ENCODE measurements at regions not wholly inside any gene's neighbourhood (a gene's known extent, or its start where the extent isn't known, plus 50 kb on each side); places are given as distances from the start of the nearest gene placed in this dataset.
"Not testable (repeated sequence)": the region's sequence is repeated elsewhere in the genome, so short reads cannot be mapped to it uniquely, and the experiment has no call there.

DNA sequence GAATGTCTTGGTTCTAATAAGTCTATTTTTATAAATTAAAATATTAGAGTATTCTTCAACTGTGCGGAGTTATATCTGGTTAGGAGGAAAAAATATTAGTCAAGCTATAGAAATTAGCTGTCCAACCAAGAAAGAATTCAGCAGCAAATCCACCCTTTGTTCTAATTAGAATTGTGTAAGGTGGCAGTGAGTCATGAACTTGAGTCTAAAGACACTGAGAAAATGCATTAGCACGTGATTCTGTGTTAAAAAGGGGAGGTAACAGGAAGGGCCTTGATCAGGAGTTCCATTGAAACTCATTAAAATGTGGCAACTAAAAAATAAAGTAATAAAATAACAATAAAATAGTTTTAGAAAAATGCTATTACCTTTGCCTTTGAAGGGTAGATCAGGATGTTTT is 398.2 kb upstream of the RGS18 start:
- H3K4me1 ChIP-seq (ENCODE audit: control insufficient read depth, insufficient read depth, low read length, poor library complexity, severe bottlenecking), result no peaks in the 10 kb centered on the region
- H3K9me3 ChIP-seq (ENCODE audit: control insufficient read depth, low read length), result no peaks in the 10 kb centered on the region
- no peak overlapping the region for H3K27ac ChIP-seq (ENCODE audit: low read depth, low read length, severe bottlenecking)
- no peak overlapping the region for H3K4me3 ChIP-seq (ENCODE audit: extremely low read depth, insufficient read depth, low read length, poor library complexity, severe bottlenecking)
- no CpG with 5 or more reads among the region's 2 CpGs for WGBS, 2 experiments (ENCODE audit: insufficient coverage in 2 of 2)
- H3K36me3 ChIP-seq (ENCODE audit: control insufficient read depth, insufficient read depth, low read length), result no peaks in the 10 kb centered on the region

DNA sequence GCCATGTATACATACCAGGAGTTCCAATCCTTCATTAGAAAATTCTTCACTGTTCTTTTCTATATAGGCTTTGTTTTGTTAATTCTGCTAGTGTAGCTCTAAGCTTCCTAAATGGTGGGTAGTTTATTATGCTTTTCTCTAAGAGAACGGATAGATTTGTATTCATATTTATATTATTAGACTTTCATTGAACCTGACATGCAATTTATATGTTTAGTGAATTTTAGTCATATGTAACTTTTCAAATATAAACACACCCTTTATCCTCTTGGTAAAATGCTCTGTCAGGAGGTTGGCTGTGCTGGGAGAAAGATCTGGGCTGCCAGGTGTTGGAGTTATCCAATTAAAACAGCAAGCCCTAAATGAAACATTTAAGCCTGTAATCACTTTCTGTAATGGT is 369.7 kb upstream of the RGS18 start:
- Histone ChIP-seq H3K4me3 (ENCODE audit: extremely low read depth, insufficient read depth, low read length, poor library complexity, severe bottlenecking) (no peak overlapping the region), H3K36me3 (ENCODE audit: control insufficient read depth, insufficient read depth, low read length) (no peaks in the 10 kb centered on the region)

DNA sequence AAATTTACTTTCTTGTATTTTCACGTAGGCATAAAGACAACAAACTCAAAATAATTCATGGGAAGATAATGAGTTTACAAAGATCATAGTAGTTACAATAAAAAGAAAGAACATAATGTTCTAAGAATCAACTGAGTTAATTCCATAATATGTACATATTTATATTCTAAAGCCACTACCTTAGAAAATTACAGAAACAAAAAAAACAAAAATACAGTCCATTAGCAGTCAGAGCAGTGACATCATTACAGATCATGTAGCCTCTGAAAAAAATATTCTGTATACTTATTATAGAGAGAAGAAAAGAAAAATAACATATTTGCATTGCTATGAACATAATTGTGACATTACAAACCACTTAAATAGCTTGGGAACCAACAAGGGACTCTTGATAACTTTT is 360.1 kb upstream of the RGS18 start:
- WGBS, 2 experiments (ENCODE audit: insufficient coverage in 2 of 2), result no CpG with 5 or more reads among the region's 1 CpG
- Histone ChIP-seq H3K9me3 (ENCODE audit: control insufficient read depth, low read length) (no peaks in the 10 kb centered on the region), H3K4me1 (ENCODE audit: control insufficient read depth, insufficient read depth, low read length, poor library complexity, severe bottlenecking) (no peaks in the 10 kb centered on the region), H3K36me3 (ENCODE audit: control insufficient read depth, insufficient read depth, low read length) (no peaks in the 10 kb centered on the region), H3K27ac (ENCODE audit: low read depth, low read length, severe bottlenecking) (no peak overlapping the region), H3K4me3 (ENCODE audit: extremely low read depth, insufficient read depth, low read length, poor library complexity, severe bottlenecking) (no peak overlapping the region)

More for the DNA sequence above, 369.7 kb upstream of the RGS18 start:
- Histone ChIP-seq H3K9me3 (ENCODE audit: control insufficient read depth, low read length) (no peaks in the 10 kb centered on the region), H3K27ac (ENCODE audit: low read depth, low read length, severe bottlenecking) (no peak overlapping the region), H3K4me1 (ENCODE audit: control insufficient read depth, insufficient read depth, low read length, poor library complexity, severe bottlenecking) (no peaks in the 10 kb centered on the region)
- no CpG with 5 or more reads among the region's 1 CpG for WGBS, 2 experiments (ENCODE audit: insufficient coverage in 2 of 2)

- Histone ChIP-seq H3K4me3 (ENCODE audit: extremely low read depth, insufficient read depth, low read length, poor library complexity, severe bottlenecking) (no peak overlapping the region), H3K9me3 (ENCODE audit: control insufficient read depth, low read length) (no peaks in the 10 kb centered on the region), H3K27ac (ENCODE audit: low read depth, low read length, severe bottlenecking) (peak overlapping the region; percentile 24), H3K36me3 (ENCODE audit: control insufficient read depth, insufficient read depth, low read length) (no peaks in the 10 kb centered on the region), H3K4me1 (ENCODE audit: control insufficient read depth, insufficient read depth, low read length, poor library complexity, severe bottlenecking) (no peaks in the 10 kb centered on the region)
- WGBS, 2 experiments (ENCODE audit: insufficient coverage in 2 of 2), result 100% methylated on average over 1 of the region's 3 CpGs
These were observed 354.0 kb upstream of the RGS18 start for GRCh38 chr1:191804311-191804710.

GRCh38 chr1:191813593-191813992 is 344.7 kb upstream of the RGS18 start:
- 73 to 84% methylated on average over 3 to 5 of the region's 5 CpGs for WGBS, 2 experiments (ENCODE audit: insufficient coverage in 2 of 2)
- not testable (repeated sequence) for H3K4me1 ChIP-seq (ENCODE audit: control insufficient read depth, insufficient read depth, low read length, poor library complexity, severe bottlenecking); H3K9me3 ChIP-seq (ENCODE audit: control insufficient read depth, low read length); H3K4me3 ChIP-seq (ENCODE audit: extremely low read depth, insufficient read depth, low read length, poor library complexity, severe bottlenecking); H3K27ac ChIP-seq (ENCODE audit: low read depth, low read length, severe bottlenecking); H3K36me3 ChIP-seq (ENCODE audit: control insufficient read depth, insufficient read depth, low read length)

DNA sequence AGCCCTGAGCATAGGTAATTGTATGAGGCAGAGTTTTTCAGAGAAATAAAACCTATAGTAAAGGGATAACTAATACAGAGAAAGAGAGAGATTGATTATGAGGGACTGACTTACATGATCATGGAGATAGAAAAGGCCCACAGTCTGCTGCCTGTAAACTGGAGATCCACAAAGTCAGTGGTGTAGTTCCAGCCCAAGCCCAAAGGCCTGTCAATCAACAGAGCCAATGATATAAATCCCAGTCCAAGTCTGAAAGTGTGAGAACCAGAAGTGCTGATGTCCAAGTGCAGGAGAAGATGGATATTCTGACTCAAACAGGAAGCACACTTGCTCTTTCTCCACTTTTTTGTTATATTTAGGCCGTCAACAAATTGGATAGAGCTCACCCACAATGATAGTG is 340.1 kb upstream of the RGS18 start:
- no peaks in the 10 kb centered on the region for H3K4me1 ChIP-seq (ENCODE audit: control insufficient read depth, insufficient read depth, low read length, poor library complexity, severe bottlenecking)
- no peak overlapping the region for H3K27ac ChIP-seq (ENCODE audit: low read depth, low read length, severe bottlenecking)
- H3K9me3 ChIP-seq (ENCODE audit: control insufficient read depth, low read length), result no peaks in the 10 kb centered on the region
- no peaks in the 10 kb centered on the region for H3K36me3 ChIP-seq (ENCODE audit: control insufficient read depth, insufficient read depth, low read length)
- 100% methylated on average over 1 of the region's 1 CpG for WGBS, 2 experiments (ENCODE audit: insufficient coverage in 2 of 2)
- no peak overlapping the region for H3K4me3 ChIP-seq (ENCODE audit: extremely low read depth, insufficient read depth, low read length, poor library complexity, severe bottlenecking)

DNA sequence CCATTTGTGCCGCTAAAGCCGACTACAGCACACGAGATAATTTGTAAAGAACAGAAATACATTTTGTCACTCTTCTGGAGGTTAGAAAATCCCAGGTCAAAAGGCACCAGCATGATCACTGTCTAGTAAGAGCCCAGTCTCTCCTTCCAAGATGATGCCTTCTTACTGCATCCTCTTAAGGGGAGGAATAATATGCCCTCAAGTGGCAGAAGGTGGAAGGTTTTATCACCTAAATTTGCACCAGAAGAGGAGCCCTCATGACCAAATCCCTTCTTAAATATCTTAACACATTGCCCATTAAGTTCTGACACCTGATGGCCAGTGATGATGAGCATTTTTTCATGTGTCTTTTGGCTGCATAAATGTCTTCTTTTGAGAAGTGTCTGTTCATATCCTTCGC is 326.7 kb upstream of the RGS18 start:
- Histone ChIP-seq H3K4me3 (ENCODE audit: extremely low read depth, insufficient read depth, low read length, poor library complexity, severe bottlenecking) (no peak overlapping the region), H3K36me3 (ENCODE audit: control insufficient read depth, insufficient read depth, low read length) (no peaks in the 10 kb centered on the region), H3K27ac (ENCODE audit: low read depth, low read length, severe bottlenecking) (no peak overlapping the region), H3K4me1 (ENCODE audit: control insufficient read depth, insufficient read depth, low read length, poor library complexity, severe bottlenecking) (no peaks in the 10 kb centered on the region), H3K9me3 (ENCODE audit: control insufficient read depth, low read length) (no peaks in the 10 kb centered on the region)
- WGBS, 2 experiments (ENCODE audit: insufficient coverage in 2 of 2), result 30% methylated on average over 2 of the region's 4 CpGs; no CpG with 5 or more reads in 1 of the 2 experiments

- Histone ChIP-seq H3K4me3 (ENCODE audit: extremely low read depth, insufficient read depth, low read length, poor library complexity, severe bottlenecking) (no peak overlapping the region), H3K27ac (ENCODE audit: low read depth, low read length, severe bottlenecking) (no peak overlapping the region), H3K9me3 (ENCODE audit: control insufficient read depth, low read length) (no peaks in the 10 kb centered on the region), H3K4me1 (ENCODE audit: control insufficient read depth, insufficient read depth, low read length, poor library complexity, severe bottlenecking) (no peaks in the 10 kb centered on the region), H3K36me3 (ENCODE audit: control insufficient read depth, insufficient read depth, low read length) (no peaks in the 10 kb centered on the region)
- WGBS, 2 experiments (ENCODE audit: insufficient coverage in 2 of 2), result no CpG with 5 or more reads among the region's 2 CpGs
These were observed 318.4 kb upstream of the RGS18 start for GRCh38 chr1:191839891-191840290.

DNA sequence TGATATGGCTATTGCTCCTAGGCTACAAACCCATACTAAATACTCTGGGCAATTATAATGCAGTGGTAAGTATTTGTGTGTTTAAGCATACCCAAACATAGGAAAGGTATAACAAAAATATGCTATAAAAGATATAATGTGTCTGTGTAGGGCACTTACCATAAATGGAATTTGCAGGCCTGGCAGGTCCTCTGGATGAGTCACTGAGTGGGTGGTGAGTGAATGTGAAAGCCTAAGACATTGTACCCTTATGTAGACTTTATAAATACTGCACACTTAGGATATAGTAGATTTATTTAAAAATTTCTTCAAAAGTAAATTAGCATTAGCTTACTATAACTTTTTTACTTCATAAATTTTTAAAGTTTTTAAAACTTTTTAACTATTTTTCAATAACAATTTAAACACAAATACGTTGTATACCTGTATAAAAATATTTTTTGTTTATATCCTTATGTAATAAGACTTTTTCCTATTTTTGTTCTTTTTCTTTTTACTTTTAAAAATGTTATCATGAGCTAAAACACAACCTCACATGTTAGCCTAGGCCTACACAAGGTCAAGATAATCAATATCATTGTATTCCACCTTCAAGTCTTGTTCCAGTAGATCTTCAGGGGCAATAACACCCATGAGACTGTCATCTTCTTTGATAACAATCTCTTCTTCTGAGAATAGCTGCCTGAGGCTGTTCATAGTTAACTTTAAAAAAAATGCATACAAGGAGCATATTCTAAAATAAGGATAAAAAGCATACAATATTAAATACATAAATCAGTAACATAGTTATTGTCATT is 306.3 kb upstream of the RGS18 start:
- Histone ChIP-seq H3K4me1 (ENCODE audit: control insufficient read depth, insufficient read depth, low read length, poor library complexity, severe bottlenecking) (no peaks in the 10 kb centered on the region), H3K4me3 (ENCODE audit: extremely low read depth, insufficient read depth, low read length, poor library complexity, severe bottlenecking) (no peak overlapping the region), H3K36me3 (ENCODE audit: control insufficient read depth, insufficient read depth, low read length) (no peaks in the 10 kb centered on the region), H3K27ac (ENCODE audit: low read depth, low read length, severe bottlenecking) (no peak overlapping the region), H3K9me3 (ENCODE audit: control insufficient read depth, low read length) (no peaks in the 10 kb centered on the region)
- no CpG with 5 or more reads among the region's 1 CpG for WGBS, 2 experiments (ENCODE audit: insufficient coverage in 2 of 2)

DNA sequence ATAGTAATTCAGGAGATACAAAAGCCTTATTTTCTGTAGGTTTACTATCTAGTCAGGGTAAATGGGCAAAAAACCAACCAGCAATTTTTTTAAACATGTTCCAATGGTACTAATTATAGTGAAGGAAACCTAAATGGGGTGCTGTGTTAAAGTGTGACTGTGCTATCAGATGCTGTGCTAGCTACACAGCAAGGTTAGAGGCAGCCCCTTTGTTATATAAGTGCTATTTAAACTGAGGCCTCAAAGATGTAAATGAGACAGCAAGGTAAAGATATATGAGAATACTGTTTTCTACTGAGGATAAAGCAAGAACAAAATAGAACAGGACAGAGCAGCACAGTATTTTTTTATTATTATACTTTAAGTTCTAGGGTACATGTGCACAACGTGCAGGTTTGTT is 305.4 kb upstream of the RGS18 start:
- H3K36me3 ChIP-seq (ENCODE audit: control insufficient read depth, insufficient read depth, low read length), result no peaks in the 10 kb centered on the region
- H3K9me3 ChIP-seq (ENCODE audit: control insufficient read depth, low read length), result no peaks in the 10 kb centered on the region
- H3K27ac ChIP-seq (ENCODE audit: low read depth, low read length, severe bottlenecking), result no peak overlapping the region
- no CpG with 5 or more reads among the region's 1 CpG for WGBS, 2 experiments (ENCODE audit: insufficient coverage in 2 of 2)
- H3K4me1 ChIP-seq (ENCODE audit: control insufficient read depth, insufficient read depth, low read length, poor library complexity, severe bottlenecking), result no peaks in the 10 kb centered on the region
- H3K4me3 ChIP-seq (ENCODE audit: extremely low read depth, insufficient read depth, low read length, poor library complexity, severe bottlenecking), result no peak overlapping the region

- Histone ChIP-seq H3K27ac (ENCODE audit: low read depth, low read length, severe bottlenecking) (no peak overlapping the region), H3K36me3 (ENCODE audit: control insufficient read depth, insufficient read depth, low read length) (no peaks in the 10 kb centered on the region), H3K4me3 (ENCODE audit: extremely low read depth, insufficient read depth, low read length, poor library complexity, severe bottlenecking) (no peak overlapping the region), H3K4me1 (ENCODE audit: control insufficient read depth, insufficient read depth, low read length, poor library complexity, severe bottlenecking) (no peaks in the 10 kb centered on the region), H3K9me3 (ENCODE audit: control insufficient read depth, low read length) (no peaks in the 10 kb centered on the region)
- WGBS, 2 experiments (ENCODE audit: insufficient coverage in 2 of 2), result no CpG with 5 or more reads among the region's 1 CpG
These were observed 300.7 kb upstream of the RGS18 start for GRCh38 chr1:191857600-191857999.
